SK-N-MC (cell line): ENCODE measurements at regions not wholly inside any gene's neighbourhood (a gene's known extent, or its start where the extent isn't known, plus 50 kb on each side); places are given as distances from the start of the nearest gene placed in this dataset.

ENCODE experiments used
- DNase-seq: peaks from one replicate; pipeline ENCODE4 v3.0.0-alpha.2; 2011; ENCODE audit warnings: low read depth, low spot score
- H3K27ac ChIP-seq: fragments of 200-600 bp; sonication (generic); 2 replicates; pipeline ENCODE4 v1.5.1; 2016; ENCODE audit warnings: mixed run types
- H3K36me3 ChIP-seq: fragments of 200-600 bp; sonication (generic); 2 replicates; pipeline ENCODE4 v1.6.1; 2017; ENCODE audit warnings: antibody characterized with exemption, low read length, mixed read lengths; ENCODE audit not compliant: insufficient read depth
- H3K4me3 ChIP-seq: fragments of 200-600 bp; sonication (generic); 2 replicates; pipeline ENCODE4 v1.5.1; 2016
- H3K9ac ChIP-seq: fragments of 200-600 bp; sonication (generic); 2 replicates; pipeline ENCODE4 v1.8.0; 2017; ENCODE audit warnings: mixed run types, mixed read lengths; ENCODE audit not compliant: insufficient read length
- H3K9me3 ChIP-seq: fragments of 200-600 bp; sonication (generic); 2 replicates; pipeline ENCODE4 v1.6.1; 2017; ENCODE audit warnings: low read depth, mild to moderate bottlenecking, antibody characterized with exemption, low read length, moderate library complexity, mixed read lengths
- EZH2 ChIP-seq: fragments of 200-600 bp; sonication (generic); IDR thresholded peaks from one replicate; pipeline ENCODE4 v1.6.1; 2017; ENCODE audit warnings: antibody characterized with exemption
- FOXP2 ChIP-seq: optimal IDR thresholded peaks from 2 replicates; pipeline ENCODE3; 2011; ENCODE audit warnings: mild to moderate bottlenecking, moderate library complexity; ENCODE audit not compliant: insufficient read depth; ENCODE audit errors: extremely low read length, control extremely low read depth
- POLR2AphosphoS5 ChIP-seq: IDR thresholded peaks from 2 replicates; pipeline ENCODE4 v1.6.1; 2012; ENCODE audit warnings: mild to moderate bottlenecking, low read depth, low read length, borderline replicate concordance

GRCh38 chr3:73291541-73291940 lies 230.1 kb downstream of the EBLN2 start:
- DNase-seq = no peak
- TF ChIP-seq FOXP2 = no peak
- no peak for TF ChIP-seq EZH2
- TF ChIP-seq POLR2AphosphoS5 = no peak
- Histone ChIP-seq H3K36me3 (no peaks in the 10 kb centered on the region), H3K9me3 (no peaks in the 10 kb centered on the region), H3K4me3 (no peak overlapping the region), H3K9ac (no peak overlapping the region), H3K27ac (no peak overlapping the region)

GRCh38 chr3:73292220-73292619 lies 230.8 kb downstream of the EBLN2 start:
- no peaks in the 10 kb centered on the region for H3K9me3 ChIP-seq
- H3K36me3 ChIP-seq = no peaks in the 10 kb centered on the region
- no peak overlapping the region for H3K27ac ChIP-seq
- H3K9ac ChIP-seq = no peak overlapping the region
- no peak for DNase-seq
- no peak for TF ChIP-seq FOXP2
- TF ChIP-seq POLR2AphosphoS5 = no peak
- TF ChIP-seq EZH2 = no peak
- H3K4me3 ChIP-seq = no peak overlapping the region

- Histone ChIP-seq H3K9me3 (no peaks in the 10 kb centered on the region), H3K27ac (no peak overlapping the region), H3K36me3 (no peaks in the 10 kb centered on the region), H3K9ac (no peak overlapping the region), H3K4me3 (no peak overlapping the region)
- TF ChIP-seq FOXP2 (no peak), EZH2 (no peak), POLR2AphosphoS5 (no peak)
- no peak for DNase-seq
Observed at GRCh38 chr3:73294537-73294936, 233.1 kb downstream of the EBLN2 start.

GRCh38 chr3:73295876-73296635 lies 234.6 kb downstream of the EBLN2 start:
- no peak for DNase-seq
- TF ChIP-seq FOXP2 (no peak), EZH2 (no peak), POLR2AphosphoS5 (no peak)
- no peaks in the 10 kb centered on the region for H3K9me3 ChIP-seq
- no peaks in the 10 kb centered on the region for H3K36me3 ChIP-seq
- H3K27ac ChIP-seq = no peak overlapping the region
- H3K4me3 ChIP-seq = no peak overlapping the region
- no peak overlapping the region for H3K9ac ChIP-seq

- TF ChIP-seq EZH2 (no peak), POLR2AphosphoS5 (no peak), FOXP2 (no peak)
- no peak overlapping the region for H3K27ac ChIP-seq
- no peaks in the 10 kb centered on the region for H3K36me3 ChIP-seq
- H3K4me3 ChIP-seq = no peak overlapping the region
- no peak overlapping the region for H3K9ac ChIP-seq
- no peak for DNase-seq
- H3K9me3 ChIP-seq = no peaks in the 10 kb centered on the region
Observed at GRCh38 chr3:73296859-73297258, 235.4 kb downstream of the EBLN2 start.

GRCh38 chr3:73298243-73299183 lies 237.1 kb downstream of the EBLN2 start:
- TF ChIP-seq POLR2AphosphoS5 (no peak), EZH2 (no peak), FOXP2 (no peak)
- Histone ChIP-seq H3K4me3 (no peak overlapping the region), H3K9ac (no peak overlapping the region), H3K9me3 (no peaks in the 10 kb centered on the region), H3K27ac (no peak overlapping the region), H3K36me3 (no peaks in the 10 kb centered on the region)
- no peak for DNase-seq

GRCh38 chr3:73299184-73299691 lies 237.8 kb downstream of the EBLN2 start:
- TF ChIP-seq FOXP2 (no peak), EZH2 (no peak), POLR2AphosphoS5 (no peak)
- Histone ChIP-seq H3K9me3 (no peaks in the 10 kb centered on the region), H3K9ac (no peak overlapping the region), H3K4me3 (no peak overlapping the region), H3K27ac (no peak overlapping the region), H3K36me3 (no peaks in the 10 kb centered on the region)
- no peak for DNase-seq

GRCh38 chr3:73314151-73314951 lies 252.9 kb downstream of the EBLN2 start:
- Histone ChIP-seq H3K36me3 (no peaks in the 10 kb centered on the region), H3K9me3 (no peaks in the 10 kb centered on the region), H3K4me3 (no peak overlapping the region), H3K9ac (no peak overlapping the region), H3K27ac (no peak overlapping the region)
- DNase-seq = no peak
- no peak for TF ChIP-seq FOXP2
- no peak for TF ChIP-seq EZH2
- TF ChIP-seq POLR2AphosphoS5 = no peak
